Spleen (tissue), 7 donors: ENCODE measurements at regions not wholly inside any gene's neighbourhood (a gene's known extent, or its start where the extent isn't known, plus 50 kb on each side); places are given as distances from the start of the nearest gene placed in this dataset.

Experiments used
- CTCF ChIP-seq, 11 experiments: fragments of 200-600 bp in 7 of 11; fragments of 450-650 bp in 4 of 11; sonication (generic) in 4 of 11; IDR thresholded peaks in 8 of 11; conservative IDR thresholded peaks in 3 of 11; 1 replicate in 7 of 11; 2 replicates in 4 of 11; pipeline versions ENCODE4 v1.4.0 to v1.8.0; 2016 to 2021; ENCODE audit warnings: antibody characterized with exemption in 11 of 11, inconsistent platforms in 4 of 11, mild to moderate bottlenecking in 1 of 11
- POLR2AphosphoS5 ChIP-seq, 3 donors: sonication (generic); formaldehyde crosslinking; IDR thresholded peaks; one replicate each; pipeline ENCODE4 v1.5.1; 2017; ENCODE audit warnings: antibody characterized with exemption in 3 of 3
- donor health status: DM: no; HTN: no; CAD: no; lungs with moderate emphysema.
- donor health status: DM: no; HTN: no; CAD: no.
- donor health status: DM: no; HTN: no; CAD: no.

GRCh38 chr9:95389373-95389772, 71.9 kb upstream of the FANCC start:
- TF ChIP-seq CTCF (IDR thresholded peaks at IDR 0.05 in 8 of 11, conservative IDR thresholded peaks at IDR 0.05 in 3 of 11) = no peak
- no peak for TF ChIP-seq POLR2AphosphoS5 (IDR thresholded peaks at IDR 0.05)
